DND-41 (cell line): ENCODE measurements at regions not wholly inside any gene's neighbourhood (a gene's known extent, or its start where the extent isn't known, plus 50 kb on each side); places are given as distances from the start of the nearest gene placed in this dataset.
"Not testable (repeated sequence)": the region's sequence is repeated elsewhere in the genome, so short reads cannot be mapped to it uniquely, and the experiment has no call there.

Experiments
- CTCF ChIP-seq: IDR thresholded peaks from 2 replicates; pipeline ENCODE4 v1.5.1; 2012; ENCODE audit warnings: borderline replicate concordance, low read length, moderate library complexity, mild to moderate bottlenecking; ENCODE audit not compliant: poor library complexity, severe bottlenecking; ENCODE audit errors: extremely low read depth
- EZH2 ChIP-seq: IDR thresholded peaks from 3 replicates; pipeline ENCODE4 v1.6.1; 2012; ENCODE audit warnings: borderline replicate concordance, low read depth, mild to moderate bottlenecking, moderate library complexity, low read length, inconsistent platforms; ENCODE audit not compliant: severe bottlenecking

- not testable (repeated sequence) for TF ChIP-seq CTCF, EZH2
Measured at GRCh38 chr5:118323723-118324122, 664.6 kb downstream of the DTWD2 start.
